Heart right ventricle (tissue), 16 donors: ENCODE measurements at regions not wholly inside any gene's neighbourhood (a gene's known extent, or its start where the extent isn't known, plus 50 kb on each side); places are given as distances from the start of the nearest gene placed in this dataset.

Source experiments
- ATAC-seq, 8 donors: fragments of 200-7000 bp; cut with Tn5 transposase; one replicate each; pipeline ENCODE4 v1.9.1; 2020; ENCODE audit warnings: mild to moderate bottlenecking in 8 of 8, moderate library complexity in 8 of 8, moderate number of reproducible peaks in 1 of 8
- DNase-seq, 2 donors: peaks; one replicate each; pipeline ENCODE4 v3.0.0-alpha.2; 2020
- H3K27ac ChIP-seq, 10 donors: fragments of 200-600 bp; sonication (generic) in 2 of 10; one replicate each; pipeline versions ENCODE4 v1.5.0 to v1.8.0; 2020 to 2022; ENCODE audit warnings: mild to moderate bottlenecking in 3 of 10
- H3K27me3 ChIP-seq, 7 donors: fragments of 200-600 bp; one replicate each; pipeline ENCODE4 v1.8.0; 2021 to 2022; ENCODE audit warnings: mild to moderate bottlenecking in 2 of 7
- H3K36me3 ChIP-seq, 9 donors: fragments of 200-600 bp; sonication (generic) in 1 of 9; one replicate each; pipeline versions ENCODE4 v1.5.0 to v1.8.0; 2020 to 2022; ENCODE audit warnings: mild to moderate bottlenecking in 2 of 9
- H3K4me1 ChIP-seq, 9 donors: fragments of 200-600 bp; sonication (generic) in 1 of 9; one replicate each; pipeline versions ENCODE4 v1.5.0 to v1.8.0; 2020 to 2022; ENCODE audit warnings: mild to moderate bottlenecking in 4 of 9
- H3K4me3 ChIP-seq, 10 donors: fragments of 200-600 bp; sonication (generic) in 2 of 10; one replicate each; pipeline versions ENCODE4 v1.5.0 to v1.8.0; 2020 to 2022; ENCODE audit warnings: mild to moderate bottlenecking in 7 of 10, moderate library complexity in 2 of 10
- H3K9me3 ChIP-seq, 11 donors: fragments of 200-600 bp in 10 of 11; sonication (generic) in 2 of 11; one replicate each; pipeline versions ENCODE4 v1.5.0 to v1.8.0; 2013 to 2022; ENCODE audit warnings: mild to moderate bottlenecking in 2 of 11, control low read depth in 1 of 11, moderate library complexity in 1 of 11
- CTCF ChIP-seq, 9 donors: fragments of 200-600 bp; sonication (generic) in 2 of 9; IDR thresholded peaks; one replicate each; pipeline versions ENCODE4 v1.5.0 to v1.8.0; 2021 to 2022; ENCODE audit warnings: antibody characterized with exemption in 9 of 9, mild to moderate bottlenecking in 5 of 9, moderate library complexity in 1 of 9
- WGBS, 2 donors: extraction: QIAGEN DNeasy Blood & Tissue Kit; methylation state at CpG; one replicate each; pipeline ENCODE4 v1.1.7; 2013; ENCODE audit warnings: inconsistent platforms in 1 of 2; 5-methylcytosine and 5-hydroxymethylcytosine counted together
- intact Hi-C, 10 donors: fragments of 100-400 bp; cut with DNase I; formaldehyde crosslinking; loops; one replicate each; pipeline versions ENCODE4 v1.11.1 to v1.14.2; 2022
- donor health status: Arrhythmogenic right ventricular cardiomyopathy.
- donor health status: ischemic (EF 13 %, LVEDD 7.1; RV severe dilation, severe dysfunction).
- donor health status: healthy with polysubstance abuse.
- donor health status: DM: no; HTN: yes; CAD: no.
- donor health status: DM: no; HTN: no; CAD: no.
- donor health status: ischemic (EF 25% LVEDD 6.9; RV normal size, moderate dysfunction).
- donor health status: ischemic (EF 25% LVEDD 5.7; RV mildly dilated, moderate dysfunction).
- donor health status: healthy.
- donor health status: DM: yes; HTN: yes; CAD: no.
- donor health status: Ischemic cardiomyopathy.
- donor health status: ischemic (EF 35%, LVEDD 5.7; RV mildly dilated, moderate dysfunction).
- donor health status: nonischemic (EF 11% LVEDD 7.7; RV severe dilation, severe dysfunction).
- donor health status: DM: yes; HTN: yes; CAD: no.
- donor health status: PGD.
- donor health status: ischemic (EF 29% LVEDD 5.4; RV normal size, mild dysfunction).
- donor health status: nonischemic (EF 23%, LVEDD 6.1; RV moderate dilation, normal function).

GRCh38 chr22:27060190-27060589 lies 402.8 kb downstream of the MIAT start:
- Histone ChIP-seq H3K4me3 (no peak overlapping the region), H3K4me1 (no peaks in the 10 kb centered on the region), H3K36me3 (no peaks in the 10 kb centered on the region), H3K27ac (no peak overlapping the region), H3K9me3 (no peaks in the 10 kb centered on the region), H3K27me3 (peaks cover 0 to 53% (median 22%) of the 10 kb centered on the region in 7 donors)
- intact Hi-C loops, result loop anchor here in 1 of 10 donors (5.0 kb wide), 1 partner anchor 422 kb away; no protein-coding TSS in a partner anchor
- no peak for TF ChIP-seq CTCF (IDR thresholded peaks at IDR 0.05)
- WGBS, 2 donors, result 77 to 83% methylated on average over 15 of the region's 15 CpGs
- DNase-seq, result no peak
- ATAC-seq, result no peak

GRCh38 chr22:27062910-27063309 lies 405.5 kb downstream of the MIAT start:
- Histone ChIP-seq H3K9me3 (no peaks in the 10 kb centered on the region), H3K36me3 (no peaks in the 10 kb centered on the region), H3K4me3 (no peak overlapping the region), H3K27ac (no peak overlapping the region), H3K4me1 (no peaks in the 10 kb centered on the region), H3K27me3 (peaks cover 0 to 74% (median 35%) of the 10 kb centered on the region in 7 donors)
- DNase-seq (no peak), ATAC-seq (no peak)
- intact Hi-C loops, result loop anchor here in 1 of 10 donors (5.0 kb wide), 1 partner anchor 419 kb away; no protein-coding TSS in a partner anchor
- TF ChIP-seq CTCF (IDR thresholded peaks at IDR 0.05), result no peak
- 91 to 100% methylated on average over 2 of the region's 2 CpGs for WGBS, 2 donors

GRCh38 chr22:27063406-27063805 lies 406.0 kb downstream of the MIAT start:
- no peak for TF ChIP-seq CTCF (IDR thresholded peaks at IDR 0.05)
- no peak for DNase-seq
- 21 to 27% methylated on average over 5 of the region's 5 CpGs for WGBS, 2 donors

GRCh38 chr22:27063841-27064240 lies 406.5 kb downstream of the MIAT start:
- intact Hi-C loops, result loop anchor here in 1 of 10 donors (5.0 kb wide), 1 partner anchor 418 kb away; no protein-coding TSS in a partner anchor
- no peaks in the 10 kb centered on the region for H3K9me3 ChIP-seq
- no peaks in the 10 kb centered on the region for H3K36me3 ChIP-seq
- H3K27ac ChIP-seq, result no peak overlapping the region
- ATAC-seq (no peak), DNase-seq (no peak)
- WGBS, 2 donors, result 68 to 77% methylated on average over 2 of the region's 2 CpGs
- peaks cover 0 to 67% (median 34%) of the 10 kb centered on the region in 7 donors for H3K27me3 ChIP-seq
- TF ChIP-seq CTCF (IDR thresholded peaks at IDR 0.05), result no peak
- no peak overlapping the region for H3K4me3 ChIP-seq
- no peaks in the 10 kb centered on the region for H3K4me1 ChIP-seq

More at GRCh38 chr22:27063406-27063805, 406.0 kb downstream of the MIAT start:
- no peak for ATAC-seq
- H3K4me3 ChIP-seq, result no peak overlapping the region
- intact Hi-C loops, result loop anchor here in 1 of 10 donors (5.0 kb wide), 1 partner anchor 419 kb away; no protein-coding TSS in a partner anchor
- no peaks in the 10 kb centered on the region for H3K4me1 ChIP-seq
- H3K27me3 ChIP-seq, result peaks cover 0 to 72% (median 36%) of the 10 kb centered on the region in 7 donors
- no peak overlapping the region for H3K27ac ChIP-seq
- no peaks in the 10 kb centered on the region for H3K36me3 ChIP-seq
- H3K9me3 ChIP-seq, result no peaks in the 10 kb centered on the region
